ENCODE measurements at regions not wholly inside any gene's neighbourhood (a gene's known extent, or its start where the extent isn't known, plus 50 kb on each side); places are given as distances from the start of the nearest gene placed in this dataset.

- TF ChIP-seq, protein P1, sequence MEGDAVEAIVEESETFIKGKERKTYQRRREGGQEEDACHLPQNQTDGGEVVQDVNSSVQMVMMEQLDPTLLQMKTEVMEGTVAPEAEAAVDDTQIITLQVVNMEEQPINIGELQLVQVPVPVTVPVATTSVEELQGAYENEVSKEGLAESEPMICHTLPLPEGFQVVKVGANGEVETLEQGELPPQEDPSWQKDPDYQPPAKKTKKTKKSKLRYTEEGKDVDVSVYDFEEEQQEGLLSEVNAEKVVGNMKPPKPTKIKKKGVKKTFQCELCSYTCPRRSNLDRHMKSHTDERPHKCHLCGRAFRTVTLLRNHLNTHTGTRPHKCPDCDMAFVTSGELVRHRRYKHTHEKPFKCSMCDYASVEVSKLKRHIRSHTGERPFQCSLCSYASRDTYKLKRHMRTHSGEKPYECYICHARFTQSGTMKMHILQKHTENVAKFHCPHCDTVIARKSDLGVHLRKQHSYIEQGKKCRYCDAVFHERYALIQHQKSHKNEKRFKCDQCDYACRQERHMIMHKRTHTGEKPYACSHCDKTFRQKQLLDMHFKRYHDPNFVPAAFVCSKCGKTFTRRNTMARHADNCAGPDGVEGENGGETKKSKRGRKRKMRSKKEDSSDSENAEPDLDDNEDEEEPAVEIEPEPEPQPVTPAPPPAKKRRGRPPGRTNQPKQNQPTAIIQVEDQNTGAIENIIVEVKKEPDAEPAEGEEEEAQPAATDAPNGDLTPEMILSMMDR (IDR thresholded peaks at IDR 0.05), result no peak
- no peak for TF ChIP-seq EP300 (IDR thresholded peaks at IDR 0.05)
Observed at GRCh38 chr11:110038201-110038600, 55.0 kb upstream of the ZC3H12C start.
